ENCODE measurements at regions not wholly inside any gene's neighbourhood (a gene's known extent, or its start where the extent isn't known, plus 50 kb on each side); places are given as distances from the start of the nearest gene placed in this dataset.

DNA sequence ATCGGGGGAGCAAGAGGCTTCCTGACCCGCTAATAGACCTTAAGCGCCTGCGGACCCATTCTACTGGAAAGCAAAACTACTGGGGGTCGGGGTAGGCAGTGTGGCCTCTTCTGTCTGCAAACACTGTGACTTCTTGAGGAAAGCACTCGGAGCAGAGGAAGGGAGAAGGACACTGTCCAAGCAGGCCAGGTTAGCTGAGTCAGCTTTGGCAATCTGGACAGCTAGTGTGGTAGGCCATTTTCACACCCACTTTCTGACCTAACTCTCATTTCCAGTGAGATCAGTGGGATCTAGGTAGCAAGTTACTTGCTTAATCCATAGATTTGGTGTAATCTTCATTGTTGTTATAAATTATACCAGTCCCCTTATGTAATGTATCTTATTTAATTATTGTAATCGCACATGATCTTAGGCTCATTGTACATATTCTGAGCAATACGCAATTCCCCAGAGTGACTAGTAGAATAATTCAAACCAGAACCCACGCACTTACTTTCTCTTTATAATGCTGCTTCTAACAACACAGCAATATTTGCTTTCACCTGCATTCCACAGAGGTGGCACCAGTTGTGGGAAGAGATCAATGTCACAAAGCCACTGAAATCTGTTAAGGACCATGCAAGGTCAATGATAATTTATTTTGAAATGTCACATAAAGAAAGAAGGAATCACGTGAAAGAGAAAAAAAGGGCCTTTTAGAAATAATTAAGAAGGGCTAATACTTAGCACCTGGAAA, 82.9 kb downstream of the NREP start:
- Histone ChIP-seq H3K9ac (ENCODE audit: insufficient read depth in 1 of 2, low read length in 2 of 2) (no peak overlapping the region), H3K9me3 (ENCODE audit: control insufficient read depth in 4 of 4, insufficient read depth in 3 of 4, low read length in 3 of 4) (peaks cover 0 to 2% (median 0%) of the 10 kb centered on the region in 4 donors), H3K36me3 (ENCODE audit: control insufficient read depth in 4 of 4, insufficient read depth in 4 of 4, low read length in 4 of 4) (no peaks in the 10 kb centered on the region), H3K4me1 (ENCODE audit: control insufficient read depth in 5 of 5, insufficient read depth in 5 of 5, low read length in 5 of 5) (peaks cover 0 to 6% (median 0%) of the 10 kb centered on the region in 5 donors), H3K27me3 (ENCODE audit: control insufficient read depth in 3 of 3, insufficient read depth in 3 of 3, low read length in 2 of 3) (no peaks in the 10 kb centered on the region), H3K27ac (ENCODE audit: low read depth in 1 of 2, low read length in 1 of 2) (no peak overlapping the region), H3K4me3 (no peak overlapping the region)
- 90 to 92% methylated on average over 10 of the region's 10 CpGs for WGBS, 2 donors
- TF ChIP-seq, protein P1, sequence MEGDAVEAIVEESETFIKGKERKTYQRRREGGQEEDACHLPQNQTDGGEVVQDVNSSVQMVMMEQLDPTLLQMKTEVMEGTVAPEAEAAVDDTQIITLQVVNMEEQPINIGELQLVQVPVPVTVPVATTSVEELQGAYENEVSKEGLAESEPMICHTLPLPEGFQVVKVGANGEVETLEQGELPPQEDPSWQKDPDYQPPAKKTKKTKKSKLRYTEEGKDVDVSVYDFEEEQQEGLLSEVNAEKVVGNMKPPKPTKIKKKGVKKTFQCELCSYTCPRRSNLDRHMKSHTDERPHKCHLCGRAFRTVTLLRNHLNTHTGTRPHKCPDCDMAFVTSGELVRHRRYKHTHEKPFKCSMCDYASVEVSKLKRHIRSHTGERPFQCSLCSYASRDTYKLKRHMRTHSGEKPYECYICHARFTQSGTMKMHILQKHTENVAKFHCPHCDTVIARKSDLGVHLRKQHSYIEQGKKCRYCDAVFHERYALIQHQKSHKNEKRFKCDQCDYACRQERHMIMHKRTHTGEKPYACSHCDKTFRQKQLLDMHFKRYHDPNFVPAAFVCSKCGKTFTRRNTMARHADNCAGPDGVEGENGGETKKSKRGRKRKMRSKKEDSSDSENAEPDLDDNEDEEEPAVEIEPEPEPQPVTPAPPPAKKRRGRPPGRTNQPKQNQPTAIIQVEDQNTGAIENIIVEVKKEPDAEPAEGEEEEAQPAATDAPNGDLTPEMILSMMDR (IDR thresholded peaks at IDR 0.05; ENCODE audit: control extremely low read depth, extremely low read depth): no peak
- ATAC-seq (ENCODE audit: insufficient read depth, low FRiP score) (no peak), DNase-seq (no peak)

DNA sequence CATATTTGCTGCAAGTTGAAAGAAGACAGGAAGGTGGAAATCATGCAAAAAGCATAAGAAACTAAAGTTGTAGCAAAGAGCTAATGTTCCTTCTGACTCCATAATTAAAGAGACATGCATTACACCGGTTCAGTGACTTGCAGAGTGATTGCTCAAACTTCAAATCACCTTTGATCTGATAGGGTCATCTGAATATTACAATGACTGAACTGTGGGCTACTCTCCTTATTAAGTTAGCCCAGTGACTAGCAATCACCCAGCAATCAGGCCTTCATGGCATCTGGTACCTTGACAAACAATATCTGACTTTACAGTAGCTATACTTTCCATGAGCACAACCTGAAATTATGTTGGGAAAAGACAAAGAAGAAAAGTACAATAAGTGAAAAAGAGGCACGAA, 84.9 kb downstream of the NREP start:
- Histone ChIP-seq H3K9me3 (ENCODE audit: control insufficient read depth in 4 of 4, insufficient read depth in 3 of 4, low read length in 3 of 4) (no peaks in the 10 kb centered on the region), H3K27ac (ENCODE audit: low read depth in 1 of 2, low read length in 1 of 2) (no peak overlapping the region), H3K4me3 (no peak overlapping the region), H3K36me3 (ENCODE audit: control insufficient read depth in 4 of 4, insufficient read depth in 4 of 4, low read length in 4 of 4) (no peaks in the 10 kb centered on the region), H3K27me3 (ENCODE audit: control insufficient read depth in 3 of 3, insufficient read depth in 3 of 3, low read length in 2 of 3) (no peaks in the 10 kb centered on the region), H3K9ac (ENCODE audit: insufficient read depth in 1 of 2, low read length in 2 of 2) (no peak overlapping the region), H3K4me1 (ENCODE audit: control insufficient read depth in 5 of 5, insufficient read depth in 5 of 5, low read length in 5 of 5) (peaks cover 0 to 6% (median 1%) of the 10 kb centered on the region in 5 donors)
- ATAC-seq (ENCODE audit: insufficient read depth, low FRiP score) (no peak), DNase-seq (no peak)
- WGBS, 2 donors: 94 to 95% methylated on average over 2 of the region's 2 CpGs
- TF ChIP-seq, protein P1 (IDR thresholded peaks at IDR 0.05; ENCODE audit: control extremely low read depth, extremely low read depth): no peak

DNA sequence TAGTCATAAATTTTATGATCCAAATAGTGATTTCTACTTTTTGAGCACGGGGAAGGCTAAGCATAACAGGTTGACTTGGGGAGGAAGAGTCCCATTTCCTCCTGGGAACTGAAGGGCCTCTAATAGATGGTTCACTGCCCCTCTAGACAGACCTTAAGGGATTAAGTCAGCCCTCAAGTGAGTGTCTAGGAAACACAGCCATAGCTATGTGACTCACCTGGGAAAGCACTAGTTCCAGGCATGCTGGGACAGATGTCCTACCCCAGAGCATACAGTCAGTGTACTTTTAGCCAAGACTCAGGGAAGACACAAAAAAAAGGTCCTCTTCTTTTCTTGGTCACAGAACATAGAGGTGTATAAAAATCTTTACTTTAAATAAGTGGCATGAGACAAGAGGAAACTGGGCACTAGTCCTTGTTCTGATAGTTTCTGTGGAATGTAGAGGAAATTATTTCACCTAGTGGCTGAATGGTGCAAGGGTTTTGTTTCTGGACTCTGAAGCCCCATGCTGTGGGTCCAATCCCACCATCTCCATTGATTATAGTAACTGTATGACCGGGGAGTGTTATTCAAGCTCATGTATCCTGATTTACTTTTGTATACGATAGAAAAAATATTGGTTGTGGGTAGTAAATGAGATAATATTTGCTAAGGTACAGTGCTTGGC, 86.0 kb downstream of the NREP start:
- no peaks in the 10 kb centered on the region for H3K36me3 ChIP-seq (ENCODE audit: control insufficient read depth in 4 of 4, insufficient read depth in 4 of 4, low read length in 4 of 4)
- no peak overlapping the region for H3K27ac ChIP-seq (ENCODE audit: low read depth in 1 of 2, low read length in 1 of 2)
- ATAC-seq (ENCODE audit: insufficient read depth, low FRiP score) (no peak), DNase-seq (no peak)
- TF ChIP-seq, protein P1 (IDR thresholded peaks at IDR 0.05; ENCODE audit: control extremely low read depth, extremely low read depth): no peak
- no peak overlapping the region for H3K9ac ChIP-seq (ENCODE audit: insufficient read depth in 1 of 2, low read length in 2 of 2)
- no peaks in the 10 kb centered on the region for H3K9me3 ChIP-seq (ENCODE audit: control insufficient read depth in 4 of 4, insufficient read depth in 3 of 4, low read length in 3 of 4)
- peaks cover 0 to 4% (median 1%) of the 10 kb centered on the region in 5 donors for H3K4me1 ChIP-seq (ENCODE audit: control insufficient read depth in 5 of 5, insufficient read depth in 5 of 5, low read length in 5 of 5)
- H3K4me3 ChIP-seq: no peak overlapping the region
- H3K27me3 ChIP-seq (ENCODE audit: control insufficient read depth in 3 of 3, insufficient read depth in 3 of 3, low read length in 2 of 3): no peaks in the 10 kb centered on the region
- WGBS, 2 donors: 70 to 73% methylated on average over 3 of the region's 3 CpGs

All from lung (tissue), 11 donors.